Epidermal melanocyte (primary cell): ENCODE measurements at regions not wholly inside any gene's neighbourhood (a gene's known extent, or its start where the extent isn't known, plus 50 kb on each side); places are given as distances from the start of the nearest gene placed in this dataset.

Experiments used
- DNase-seq: peaks from one replicate; pipeline ENCODE4 v3.0.0; 2011; ENCODE audit warnings: low spot score; ENCODE audit not compliant: insufficient read length

DNA sequence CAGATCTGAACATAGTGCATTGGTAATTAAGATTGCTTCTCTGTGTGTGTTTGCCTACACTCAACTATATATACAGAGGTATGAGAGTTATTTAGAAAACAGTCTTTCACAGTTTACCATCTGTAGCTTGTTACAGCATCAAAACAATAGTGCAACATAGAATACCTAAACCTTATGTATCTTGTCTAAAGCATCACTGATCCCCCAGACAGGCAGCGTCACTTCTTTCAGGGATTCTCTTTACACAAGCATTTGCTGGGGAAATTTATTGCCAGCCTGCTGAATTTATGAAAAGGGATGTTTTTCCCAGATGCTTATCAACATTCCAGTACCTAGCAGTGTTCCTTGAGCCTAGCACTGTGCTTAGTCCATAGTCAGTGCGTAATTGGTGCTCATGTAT, 195.8 kb upstream of the COL8A1 start:
- DNase-seq = no peak

DNA sequence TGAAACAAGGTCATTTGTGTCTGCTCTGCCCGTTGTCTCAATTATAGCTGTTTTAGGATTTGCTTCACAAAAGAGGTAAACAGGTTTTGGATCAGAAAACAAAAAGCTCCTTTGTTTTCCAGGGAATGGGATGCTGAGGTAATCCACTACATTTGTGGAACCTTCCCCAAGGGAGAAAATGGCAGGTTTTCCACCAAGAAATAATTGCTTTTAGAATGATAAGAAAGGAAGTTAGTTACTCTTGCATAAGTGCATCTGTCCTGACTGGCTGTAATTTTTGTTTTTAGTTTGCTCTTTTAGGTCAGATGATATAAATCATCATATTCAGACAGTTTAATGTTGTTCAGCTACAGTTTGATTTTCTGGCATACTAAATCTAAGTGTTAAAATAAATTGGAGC, 198.5 kb upstream of the COL8A1 start:
- no peak for DNase-seq

DNA sequence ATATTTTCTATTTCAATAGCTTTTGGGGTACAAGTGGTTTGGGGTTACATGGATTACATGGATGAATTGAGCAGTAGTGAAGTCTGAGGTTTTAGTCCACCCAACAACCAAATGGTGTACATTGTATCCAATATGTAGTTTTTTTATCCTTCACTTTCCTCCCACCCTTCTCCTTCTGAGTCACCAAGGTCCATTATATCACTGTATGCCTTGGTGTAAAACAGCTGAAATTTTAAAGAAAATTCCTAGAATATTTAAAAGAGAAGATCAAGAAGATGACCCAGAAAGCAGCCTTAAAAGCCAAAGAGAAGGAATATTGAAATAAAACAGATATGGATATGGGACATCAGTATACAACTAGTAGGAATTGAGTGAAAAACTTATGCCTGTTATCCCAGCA, 204.2 kb upstream of the COL8A1 start:
- no peak for DNase-seq

DNA sequence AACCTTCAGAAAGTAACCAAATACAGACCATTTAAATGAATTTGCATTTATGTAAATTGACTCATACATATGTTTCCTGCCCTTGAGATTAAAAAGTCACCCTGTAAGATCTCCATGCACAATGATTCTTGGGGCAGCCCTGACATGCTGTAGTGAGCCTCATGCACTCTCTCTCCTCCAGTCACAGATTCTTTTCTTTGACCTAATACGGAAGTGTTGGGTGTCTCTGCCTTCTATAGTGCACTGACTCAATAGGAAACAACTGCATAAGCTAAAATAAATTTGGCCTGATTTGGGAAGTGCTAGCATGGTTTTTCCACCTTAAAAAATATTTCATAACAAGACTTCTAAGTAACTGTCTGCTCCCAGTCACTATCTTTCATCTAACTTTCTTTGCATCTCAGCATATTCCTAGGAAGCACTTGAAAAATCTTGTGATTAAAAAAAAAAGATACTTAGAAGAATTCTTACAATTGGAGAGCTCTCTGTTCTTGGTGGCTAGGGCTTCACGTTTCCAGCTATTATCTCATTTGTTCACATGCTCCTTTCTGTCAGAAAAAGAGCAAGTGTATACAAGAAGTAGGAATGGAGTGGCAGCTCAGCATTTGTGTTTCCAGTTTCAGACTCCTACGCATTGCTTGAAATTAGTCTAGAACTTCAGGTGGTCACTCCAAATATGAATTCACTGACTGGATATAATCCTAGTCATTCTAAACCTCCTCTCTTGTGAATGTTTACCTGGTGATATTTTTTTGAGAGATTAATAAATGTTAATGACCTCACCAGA, 207.9 kb upstream of the COL8A1 start:
- DNase-seq = no peak

DNA sequence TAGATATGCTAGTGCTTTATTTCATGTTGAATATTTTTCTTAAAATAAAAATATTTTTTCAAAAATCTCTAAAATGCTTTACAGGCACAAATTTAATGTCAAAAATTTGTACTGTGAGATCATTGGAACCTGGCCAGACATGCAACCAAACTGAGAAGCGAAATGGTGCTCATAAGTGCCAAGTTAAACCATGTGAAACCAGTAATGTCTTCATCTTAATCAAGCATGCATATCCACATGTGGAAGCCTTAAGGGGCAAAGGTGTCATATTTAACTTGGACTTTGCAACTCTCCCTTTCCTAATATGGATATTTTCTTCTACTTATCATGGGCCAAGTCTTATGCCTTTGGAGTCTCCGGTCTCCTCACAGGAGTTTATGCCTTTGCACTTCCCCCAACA, 208.9 kb upstream of the COL8A1 start:
- DNase-seq = no peak

DNA sequence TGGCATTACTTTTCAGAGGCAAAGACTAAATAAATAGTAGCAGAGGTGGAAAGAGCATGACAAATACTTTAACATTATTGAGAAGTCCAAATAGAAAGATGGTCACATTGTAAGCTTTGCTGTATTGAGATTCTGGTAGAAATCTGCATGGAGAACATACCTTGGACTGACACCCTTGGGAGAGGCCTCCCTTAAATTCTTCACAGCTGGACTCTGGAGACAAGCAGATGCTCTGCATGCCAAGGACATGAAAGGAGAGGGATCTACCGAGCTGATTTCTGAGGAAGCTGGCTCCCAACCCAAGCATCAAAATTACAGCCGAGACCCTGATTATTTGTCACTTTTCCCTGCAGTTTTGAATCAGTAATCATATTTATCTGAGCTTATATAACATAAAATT, 212.5 kb upstream of the COL8A1 start:
- no peak for DNase-seq

DNA sequence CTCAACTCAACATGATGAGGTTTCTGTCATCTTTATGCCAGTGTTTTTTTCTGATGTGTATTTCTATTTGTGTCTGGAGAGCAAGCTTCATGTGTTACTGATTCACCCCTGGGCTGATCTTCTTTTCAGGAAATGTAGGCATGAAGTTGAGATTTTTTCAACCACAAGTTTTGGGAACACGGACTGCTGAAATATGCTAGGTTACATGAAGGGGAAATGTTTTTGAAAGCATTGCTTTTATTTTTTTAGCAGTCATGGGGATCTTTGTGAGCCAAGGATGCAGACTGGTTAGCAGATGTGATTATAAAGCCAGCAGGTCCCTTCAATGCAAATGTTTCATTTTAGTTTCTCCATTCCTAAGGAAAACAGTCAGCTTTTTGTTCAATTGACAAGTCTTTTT, 219.3 kb upstream of the COL8A1 start:
- DNase-seq = peak; percentile 60

DNA sequence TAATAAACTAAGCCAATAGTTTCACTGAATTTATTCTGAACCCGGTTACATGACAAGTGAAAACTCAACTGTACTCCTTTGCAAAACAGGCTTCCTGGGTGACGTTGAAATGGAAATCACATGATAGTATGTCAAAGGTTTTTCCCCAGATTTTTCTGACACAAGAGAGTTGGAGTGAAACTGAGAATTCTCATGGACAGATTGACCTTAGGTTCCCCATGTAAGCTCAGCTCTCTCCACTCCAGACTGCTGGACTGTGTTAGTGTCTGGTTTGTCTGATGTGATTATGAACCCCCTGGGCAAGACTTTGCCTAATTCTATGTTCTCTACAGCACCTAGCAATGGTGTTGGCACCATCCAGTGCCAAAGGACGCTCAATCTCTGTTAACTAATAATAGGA, 219.7 kb upstream of the COL8A1 start:
- no peak for DNase-seq

DNA sequence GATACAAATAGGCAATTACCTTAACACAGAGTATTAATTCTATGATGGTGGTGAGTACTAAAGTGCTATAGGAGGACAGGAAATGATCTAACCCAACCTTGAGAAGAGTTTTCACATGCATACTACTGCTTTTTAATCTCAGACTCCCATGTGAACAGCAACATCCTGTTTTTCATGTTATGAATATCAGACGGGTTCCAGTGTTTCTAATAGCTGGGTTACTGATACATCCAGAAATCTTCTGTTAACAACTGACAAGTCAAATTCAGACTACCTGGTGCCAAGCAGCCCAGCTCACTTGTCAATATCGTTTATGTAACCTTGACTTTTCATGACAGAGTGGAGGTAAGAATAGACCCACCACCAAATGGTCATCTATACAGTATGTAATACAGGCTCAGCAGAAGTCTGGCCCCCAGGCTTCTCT, 220.2 kb upstream of the COL8A1 start:
- no peak for DNase-seq

DNA sequence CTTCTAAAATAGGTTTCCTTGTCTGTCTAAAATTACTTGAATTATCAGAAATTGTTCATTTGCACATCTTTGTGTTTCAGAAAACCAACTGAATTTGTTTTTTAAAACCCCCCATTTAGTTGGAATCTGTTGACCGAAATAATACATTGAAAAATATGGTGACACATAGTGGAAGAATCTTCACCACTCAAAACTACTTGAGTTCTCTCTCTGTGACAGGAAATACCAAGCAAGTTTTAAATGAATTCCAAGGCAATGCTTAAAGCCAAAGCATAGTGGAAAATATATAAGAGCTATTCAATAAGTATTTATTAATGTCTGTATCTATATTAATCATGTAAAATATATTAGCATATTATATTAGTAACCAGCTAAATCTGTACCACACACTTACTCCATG, 224.9 kb upstream of the COL8A1 start:
- no peak for DNase-seq

DNA sequence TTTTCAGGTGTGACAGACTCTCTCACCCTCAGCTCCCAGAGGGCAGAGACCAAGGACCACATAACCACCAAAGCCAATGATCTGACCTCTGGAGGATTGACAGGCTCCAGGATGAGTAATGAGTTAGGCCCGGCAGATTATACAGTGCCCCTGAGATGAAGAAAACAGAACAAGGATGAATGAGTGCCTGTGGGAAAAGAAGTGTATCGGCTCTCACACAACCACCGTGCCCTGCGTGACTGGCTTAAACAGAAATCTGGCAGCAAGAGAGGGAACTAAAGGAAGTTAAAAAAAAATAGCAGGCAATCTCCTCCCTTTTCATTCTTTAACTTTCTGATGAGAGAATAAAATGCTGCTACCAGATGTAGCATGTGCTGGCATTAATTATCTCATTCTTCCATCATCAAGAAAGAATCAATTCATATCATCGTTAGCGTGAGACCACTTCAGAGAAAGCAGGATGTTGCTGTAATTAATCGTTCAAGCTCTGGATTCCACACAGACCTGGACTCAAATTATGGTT, 227.5 kb upstream of the COL8A1 start:
- DNase-seq = peak; percentile 33

DNA sequence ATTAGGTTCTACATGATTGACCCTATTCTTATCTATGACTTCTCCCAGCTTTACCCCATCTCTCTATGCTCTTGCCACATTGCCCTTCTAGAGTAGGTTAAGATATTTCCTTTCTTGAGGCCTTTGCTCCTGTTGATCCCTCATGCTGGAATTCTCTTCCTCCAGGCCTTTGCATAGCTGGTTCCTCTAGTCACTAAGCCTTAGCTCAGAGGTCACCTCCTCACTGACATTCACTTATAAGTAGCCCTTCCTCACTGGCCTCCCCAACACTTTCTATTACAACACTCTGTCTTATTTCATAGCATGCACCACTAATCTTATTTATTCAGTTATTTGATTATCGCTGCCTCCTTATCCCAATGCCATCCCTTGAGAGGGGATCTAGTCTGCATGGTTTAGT, 228.4 kb upstream of the COL8A1 start:
- no peak for DNase-seq

DNA sequence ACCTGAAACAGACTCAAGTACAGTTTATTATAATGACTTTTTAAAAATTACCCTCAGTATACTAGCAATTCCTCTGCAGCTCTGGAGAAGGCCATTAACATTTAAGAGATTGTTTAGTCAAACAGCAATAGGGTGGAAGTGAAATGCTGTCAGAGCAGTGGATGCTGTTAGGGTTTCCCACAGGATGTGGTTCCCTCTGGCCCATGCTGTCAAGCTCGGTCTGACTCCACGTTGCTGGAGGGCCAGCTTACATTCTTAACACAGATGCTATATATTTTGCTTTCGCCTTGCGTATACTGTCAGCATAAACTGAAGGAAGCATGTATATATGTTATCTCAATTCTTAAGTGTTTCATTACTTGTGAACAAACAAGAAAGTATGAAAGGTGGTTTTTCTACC, 231.1 kb upstream of the COL8A1 start:
- DNase-seq = no peak

DNA sequence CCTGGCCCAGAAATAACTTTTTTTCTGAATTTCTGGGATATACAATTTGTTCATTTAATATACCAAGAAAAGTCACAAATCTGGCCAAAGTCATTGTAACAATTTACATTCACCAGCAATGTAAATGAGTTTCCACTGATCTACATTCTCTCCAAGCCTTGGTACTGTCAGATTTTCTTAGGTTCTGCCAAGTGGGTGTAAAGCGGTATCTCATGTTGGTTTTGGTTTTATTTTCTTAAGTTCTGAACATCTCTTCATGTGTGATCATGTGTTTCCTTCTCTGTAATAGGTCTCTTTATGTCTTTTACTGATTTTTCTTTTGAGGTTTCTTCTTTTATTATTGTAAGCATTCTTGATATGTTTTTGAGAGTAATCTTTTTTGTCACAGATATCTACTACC, 235.6 kb upstream of the COL8A1 start:
- no peak for DNase-seq

DNA sequence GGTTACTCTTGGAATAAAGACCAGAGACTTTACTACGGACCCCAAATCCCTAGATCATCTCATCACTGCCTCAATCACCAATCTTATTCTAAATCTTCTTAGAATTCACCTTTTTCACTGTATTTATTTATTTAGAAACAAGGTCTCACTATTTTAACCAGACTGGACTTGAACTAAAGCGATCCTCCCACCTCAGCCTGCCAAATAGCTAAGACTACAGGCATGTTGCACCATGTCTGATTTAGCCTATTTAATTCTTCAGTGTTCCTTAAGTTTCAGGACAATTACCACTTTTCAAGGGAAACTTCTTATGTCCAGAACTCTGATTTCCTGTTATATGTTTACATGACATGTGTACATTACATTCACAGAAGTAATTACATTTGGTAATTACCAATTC, 238.0 kb upstream of the COL8A1 start:
- no peak for DNase-seq

DNA sequence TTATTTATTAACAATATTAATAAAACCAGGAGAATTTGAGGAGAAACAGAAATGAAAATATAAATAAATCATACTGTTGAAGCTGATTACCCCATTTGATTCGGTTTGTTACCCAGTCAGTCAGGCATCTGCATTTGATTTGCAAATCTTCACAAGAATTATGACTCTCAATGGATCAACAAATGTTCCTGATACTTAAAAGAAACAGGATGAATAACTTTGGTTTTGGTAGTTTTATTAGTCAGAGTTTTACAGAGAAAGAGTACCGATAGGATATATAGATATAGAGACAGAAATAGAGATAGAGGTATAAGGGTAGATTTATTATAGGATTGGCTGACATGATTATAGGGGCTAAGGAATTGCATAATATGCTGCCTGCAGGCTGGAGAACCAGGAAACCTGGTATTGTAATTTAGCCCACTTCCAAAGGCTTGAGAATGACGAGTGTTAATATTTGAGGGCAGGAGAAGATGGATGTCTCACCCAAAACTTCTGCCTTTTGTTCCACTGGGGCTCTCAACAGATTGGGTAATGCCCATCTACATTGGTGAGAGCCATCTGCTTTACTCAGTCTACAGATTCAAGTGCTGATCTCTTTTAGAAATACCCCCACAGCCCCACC, 241.6 kb upstream of the COL8A1 start:
- DNase-seq = no peak

DNA sequence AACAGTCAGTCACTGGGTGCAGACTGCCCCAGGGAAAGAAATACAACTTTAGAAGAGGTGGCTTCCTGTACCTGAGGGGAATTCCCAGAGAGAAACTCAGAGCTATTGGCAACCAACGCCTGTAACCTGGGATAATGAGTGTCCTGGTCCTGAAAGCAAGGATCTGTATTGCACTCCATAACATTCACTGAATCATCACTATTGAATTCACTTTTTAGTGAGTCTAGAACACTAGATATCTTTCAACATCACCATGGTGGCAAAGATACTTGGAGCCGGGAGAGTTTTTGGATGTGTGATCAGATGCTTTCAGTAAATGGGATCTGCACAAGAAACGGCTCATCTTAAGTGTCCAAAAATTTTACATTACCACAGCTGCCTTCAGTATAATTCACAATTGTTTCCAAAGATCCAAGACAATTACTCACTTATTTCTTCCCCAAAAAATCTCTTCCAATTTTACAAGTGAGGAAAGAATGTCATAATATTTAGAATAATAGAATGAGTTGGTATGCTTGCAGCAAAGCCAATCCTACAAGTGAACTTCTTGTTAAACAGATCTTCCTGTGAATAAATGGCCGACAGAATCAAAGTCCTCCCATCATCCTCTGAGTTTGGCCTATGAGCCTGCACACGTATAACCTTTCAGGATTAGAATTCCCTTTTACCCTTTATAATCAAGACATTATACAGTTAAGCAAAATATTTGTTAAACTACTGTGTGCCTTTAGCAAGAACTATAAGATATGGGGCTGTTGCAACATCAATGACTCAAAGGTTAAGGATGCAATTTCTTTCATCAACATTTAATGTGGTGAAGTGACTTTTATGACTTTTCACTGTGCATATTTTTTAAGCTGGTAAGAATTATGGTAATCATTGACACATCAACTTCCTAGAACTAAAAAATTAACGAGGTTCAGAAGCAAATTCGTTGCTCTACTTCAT, 243.3 kb upstream of the COL8A1 start:
- no peak for DNase-seq

DNA sequence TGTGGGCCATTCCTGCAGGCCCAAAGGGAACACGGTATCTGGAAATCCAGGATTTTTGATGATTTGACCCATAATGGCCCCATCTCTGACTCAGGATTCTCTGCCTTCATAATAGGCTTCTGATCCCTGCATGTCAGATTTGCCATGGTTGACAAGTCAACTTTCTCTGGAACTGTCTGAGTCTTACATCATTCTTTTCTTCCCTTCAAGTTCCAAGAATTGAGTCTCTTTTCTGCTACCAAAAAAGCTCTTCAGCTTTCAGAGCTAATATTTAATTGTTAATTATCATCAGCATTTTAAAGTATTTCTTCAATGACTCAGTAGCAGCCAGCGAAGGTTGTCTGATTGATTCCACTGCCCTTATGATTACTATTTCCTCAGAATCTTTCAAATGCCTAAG, 244.4 kb upstream of the COL8A1 start:
- DNase-seq = no peak

DNA sequence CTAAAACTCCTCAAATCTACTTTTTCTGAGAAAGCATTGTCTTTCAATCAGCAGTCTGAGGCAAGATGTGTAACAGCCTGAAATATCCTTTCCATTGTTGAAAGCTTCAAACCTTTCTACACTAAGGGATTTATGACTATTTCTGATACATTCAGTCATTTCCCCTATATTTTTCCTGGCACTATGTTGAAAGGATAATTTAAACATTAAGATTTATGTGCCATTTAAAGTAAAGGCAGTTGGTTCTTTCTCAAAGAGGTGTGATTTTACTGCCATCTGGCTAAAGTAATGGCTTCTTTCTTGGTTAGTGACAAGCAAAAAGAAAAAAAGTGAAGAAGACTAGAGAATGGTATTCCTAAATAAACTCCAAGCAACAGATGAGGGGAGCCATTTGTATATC, 249.6 kb upstream of the COL8A1 start:
- DNase-seq = no peak

DNA sequence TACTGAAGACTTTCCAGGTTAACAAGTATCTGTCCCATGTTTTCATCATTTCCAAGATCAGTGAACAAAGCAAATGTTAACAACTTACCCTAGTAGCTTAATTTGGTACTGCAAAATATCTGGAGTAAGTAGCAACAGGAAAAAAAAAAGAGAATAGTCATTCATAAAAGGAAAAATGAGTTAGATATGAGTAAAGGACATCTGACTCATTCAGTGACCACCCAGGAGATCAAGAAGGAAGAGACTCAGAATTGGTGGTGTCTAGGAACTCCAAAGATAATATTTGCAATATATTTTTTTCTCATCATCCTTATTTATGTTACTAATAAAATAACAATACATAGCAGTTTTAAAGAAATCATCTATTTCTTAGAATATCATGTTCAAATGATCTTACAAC, 253.8 kb upstream of the COL8A1 start:
- DNase-seq = no peak

DNA sequence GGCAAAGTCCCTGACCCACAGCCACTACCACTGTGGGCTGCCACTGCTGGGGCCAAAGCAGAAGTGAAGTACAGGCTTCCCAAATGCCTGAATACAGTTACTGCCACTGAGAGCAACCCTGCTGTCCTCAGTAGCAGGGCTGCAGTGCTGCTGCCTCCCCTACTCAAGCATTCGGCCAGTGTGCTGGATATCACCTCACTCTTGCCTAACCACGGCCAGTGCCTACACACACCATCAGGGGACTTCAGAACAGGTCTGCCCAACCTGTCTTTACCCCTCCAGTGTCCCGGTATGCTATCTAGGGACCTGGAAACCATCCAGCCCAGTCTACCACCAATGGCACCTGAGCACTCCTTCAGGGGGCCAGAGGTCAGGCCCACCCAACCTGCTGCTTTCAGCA, 261.5 kb upstream of the COL8A1 start:
- no peak for DNase-seq

DNA sequence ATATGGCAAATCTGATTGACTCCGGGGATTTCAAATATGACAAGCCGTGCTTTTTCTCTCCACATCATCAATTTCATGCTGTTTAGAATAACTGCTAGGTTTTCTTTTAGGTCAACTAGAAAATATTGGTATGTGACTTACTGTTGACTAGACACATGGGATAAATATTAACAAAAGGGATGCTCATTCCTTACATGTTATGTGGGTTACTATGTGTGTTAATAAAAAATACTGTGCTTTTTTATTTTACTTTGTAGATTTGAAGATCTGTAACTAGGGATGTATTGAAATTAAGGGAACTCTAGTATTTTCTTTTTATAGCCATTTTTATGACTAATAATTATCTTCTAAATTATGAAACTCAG, 264.6 kb upstream of the COL8A1 start:
- DNase-seq = no peak
